GM12878 (cell line): ENCODE measurements at regions not wholly inside any gene's neighbourhood (a gene's known extent, or its start where the extent isn't known, plus 50 kb on each side); places are given as distances from the start of the nearest gene placed in this dataset.

Experiments
- ATAC-seq: fragments of 200-7000 bp; cut with Tn5 transposase; 3 replicates; pipeline ENCODE4 v1.9.1; 2020; ENCODE audit warnings: mild to moderate bottlenecking, moderate library complexity
- BruUV-seq: library from RNA; stranded (reverse); fragments of 400-500 nt; replicated peaks from 2 replicates; lab custom pipeline; 2021; lab: Mats Ljungman, UMichigan
- CTCF ChIA-PET: fragments of 300-600 bp; sonication (Branson Sonifier 250); formaldehyde crosslinking; extraction: SDS; loops from one replicate; lab custom pipeline; 2021; ENCODE audit warnings: inconsistent platforms; lab: Yijun Ruan, JAX
- POLR2A ChIA-PET: fragments of 350-600 bp; formaldehyde crosslinking; extraction: SDS; loops from one replicate; lab custom pipeline; 2021; ENCODE audit warnings: inconsistent platforms; lab: Charles Lee
- RAD21 ChIA-PET: fragments of 300-600 bp; sonication (Branson Sonifier 250); formaldehyde crosslinking; loops from one replicate; lab custom pipeline; 2023; ENCODE audit warnings: antibody characterized with exemption; ENCODE audit not compliant: unreplicated experiment; lab: Charles Lee
- SMC1A ChIA-PET: fragments of 300-600 bp; sonication (Branson Sonifier 250); formaldehyde crosslinking; loops from one replicate; lab custom pipeline; 2023; ENCODE audit not compliant: unreplicated experiment, uncharacterized antibody; lab: Charles Lee
- DNase-seq: peaks from one replicate; pipeline ENCODE4 v3.0.0-alpha.2; 2011; ENCODE audit warnings: low read depth, low spot score
- FAIRE-seq: peaks from 3 replicates; lab custom pipeline; 2011; peaks lifted over from hg19 to GRCh38; lab: Jason Lieb, UNC
- H2AFZ ChIP-seq: 2 replicates; pipeline ENCODE4 v1.6.0; 2011; ENCODE audit warnings: low read depth, low read length, control low read depth; ENCODE audit not compliant: control insufficient read depth
- H3K27ac ChIP-seq: 2 replicates; pipeline ENCODE4 v1.5.1; 2011; ENCODE audit warnings: control low read depth; ENCODE audit not compliant: control insufficient read depth, insufficient read depth
- H3K27me3 ChIP-seq, 2 experiments: replicated peaks in 1 of 2; 2 replicates each; pipeline versions ENCODE4 v1.6.0 to v1.6.1; 2011; ENCODE audit warnings: low read length in 1 of 2; ENCODE audit not compliant: control insufficient read depth in 2 of 2, insufficient read depth in 2 of 2
- H3K36me3 ChIP-seq, 2 experiments: 2 replicates each; pipeline ENCODE4 v1.5.1; 2011; ENCODE audit warnings: low read length in 1 of 2; ENCODE audit not compliant: control insufficient read depth in 2 of 2, insufficient read depth in 2 of 2
- H3K4me1 ChIP-seq: 2 replicates; pipeline ENCODE4 v1.6.1; 2011; ENCODE audit warnings: mild to moderate bottlenecking, low read length, moderate library complexity, mixed read lengths; ENCODE audit not compliant: control insufficient read depth, insufficient read depth
- H3K4me2 ChIP-seq: 2 replicates; pipeline ENCODE4 v1.6.0; 2011; ENCODE audit warnings: control low read depth; ENCODE audit not compliant: control insufficient read depth, insufficient read depth
- H3K4me3 ChIP-seq: fragments of 200-600 bp; sonication (generic); 2 replicates; pipeline ENCODE4 v1.5.1; 2016
- H3K79me2 ChIP-seq: 2 replicates; pipeline ENCODE4 v1.6.0; 2011; ENCODE audit warnings: low read length; ENCODE audit not compliant: control insufficient read depth, insufficient read depth
- H3K9ac ChIP-seq: 2 replicates; pipeline ENCODE4 v1.8.0; 2011; ENCODE audit warnings: low read length, control low read depth, mixed read lengths; ENCODE audit not compliant: control insufficient read depth, insufficient read depth
- H3K9me3 ChIP-seq: replicated peaks from 3 replicates; pipeline ENCODE4 v1.5.1; 2011; ENCODE audit warnings: mild to moderate bottlenecking, low read length; ENCODE audit not compliant: control insufficient read depth, insufficient read depth
- H4K20me1 ChIP-seq: 2 replicates; pipeline ENCODE4 v1.6.0; 2011; ENCODE audit not compliant: control insufficient read depth, insufficient read depth
- BCL11A ChIP-seq: IDR thresholded peaks from 2 replicates; pipeline ENCODE4 v1.6.1; 2011; ENCODE audit warnings: low read depth, low read length
- CTCF ChIP-seq, 3 experiments: IDR thresholded peaks in 2 of 3; conservative IDR thresholded peaks in 1 of 3; 2 replicates each; pipeline ENCODE4 v1.5.1; 2011; ENCODE audit warnings: low read depth in 3 of 3, low read length in 3 of 3, mild to moderate bottlenecking in 3 of 3, control low read depth in 2 of 3, moderate library complexity in 2 of 3, inconsistent platforms in 1 of 3, mixed read lengths in 1 of 3; ENCODE audit not compliant: control insufficient read depth in 2 of 3, insufficient read depth in 1 of 3; ENCODE audit errors: extremely low read depth in 1 of 3
- IKZF2 ChIP-seq, 2 experiments: fragments of 450-650 bp; IDR thresholded peaks; 2 replicates each; pipeline ENCODE4 v1.6.1; 2017; ENCODE audit warnings: mild to moderate bottlenecking in 2 of 2, moderate library complexity in 2 of 2
- MTA2 ChIP-seq: fragments of 450-650 bp; IDR thresholded peaks from 2 replicates; pipeline ENCODE4 v1.6.1; 2016; ENCODE audit warnings: low read depth, mild to moderate bottlenecking, moderate library complexity
- NBN ChIP-seq: fragments of 450-650 bp; IDR thresholded peaks from 2 replicates; pipeline ENCODE4 v1.6.1; 2016
- NRF1 ChIP-seq: conservative IDR thresholded peaks from 2 replicates; pipeline ENCODE4 v1.6.1; 2011; ENCODE audit warnings: mild to moderate bottlenecking, low read depth, low read length, improper control_type of control experiment
- REST ChIP-seq: IDR thresholded peaks from 2 replicates; pipeline ENCODE4 v1.6.1; 2012; ENCODE audit warnings: mild to moderate bottlenecking, low read depth, low read length
- SMAD5 ChIP-seq: IDR thresholded peaks from 2 replicates; pipeline ENCODE4 v1.6.1; 2016; ENCODE audit warnings: antibody characterized with exemption, low read depth
- SUZ12 ChIP-seq: fragments of 200-600 bp; sonication (generic); IDR thresholded peaks from one replicate; pipeline ENCODE4 v1.6.1; 2018; ENCODE audit warnings: antibody characterized with exemption, mild to moderate bottlenecking; ENCODE audit not compliant: unreplicated experiment
- TCF3 ChIP-seq: IDR thresholded peaks from 2 replicates; pipeline ENCODE4 v1.6.1; 2012; ENCODE audit warnings: low read depth, mild to moderate bottlenecking, low read length, borderline replicate concordance; ENCODE audit not compliant: insufficient read depth
- USF2 ChIP-seq: IDR thresholded peaks from 2 replicates; pipeline ENCODE4 v1.6.1; 2011; ENCODE audit warnings: low read depth, low read length, improper control_type of control experiment, borderline replicate concordance
- WGBS: methylation state at CpG from one replicate; pipeline ENCODE4 v1.1.6; 2016; ENCODE audit warnings: low lambda C conversion rate; ENCODE audit not compliant: insufficient replicate concordance, insufficient coverage; ENCODE audit errors: missing lambda C conversion rate; 5-methylcytosine and 5-hydroxymethylcytosine counted together
- in situ Hi-C: fragments of 300-500 bp; cut with MboI; formaldehyde crosslinking; loops from 9 replicates; pipeline ENCODE4 v1.14.3; 2018; ENCODE audit warnings: mixed read lengths
- intact Hi-C: fragments of 100-400 bp; cut with micrococcal nuclease; formaldehyde crosslinking; loops from one replicate; pipeline ENCODE4 v1.14.2; 2022; ENCODE audit not compliant: unreplicated experiment

DNA sequence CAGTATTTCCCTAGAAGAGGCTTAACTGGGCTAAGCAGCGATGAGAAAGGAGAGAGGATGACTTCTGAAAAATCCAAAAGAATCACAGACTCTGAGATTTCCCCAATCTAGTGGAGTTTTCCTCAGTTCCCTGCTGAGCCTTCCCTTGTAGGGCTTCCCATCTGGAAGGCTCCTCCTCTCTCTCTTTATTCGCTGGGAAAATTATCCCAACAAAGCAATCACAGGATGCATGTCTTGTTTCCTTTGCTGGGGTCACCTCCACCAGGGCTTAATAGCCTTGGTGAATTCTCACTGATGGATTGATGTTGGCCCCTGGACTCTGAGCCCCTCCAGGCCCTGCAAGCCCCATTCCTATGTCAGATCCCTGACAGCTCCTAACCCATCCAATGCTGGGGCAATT lies 69.8 kb upstream of the MAFB start:
- no peak overlapping the region for H3K4me3 ChIP-seq
- no peak overlapping the region for H3K4me2 ChIP-seq
- WGBS: 59% methylated on average over 2 of the region's 2 CpGs
- ChIA-PET CTCF (no interaction called here), POLR2A (no interaction called here), SMC1A (no interaction called here), RAD21 (no interaction called here)
- H3K9ac ChIP-seq: no peak overlapping the region
- no peak overlapping the region for H3K27ac ChIP-seq
- H3K4me1 ChIP-seq: no peaks in the 10 kb centered on the region
- in situ Hi-C loops: no loop called here
- DNase-seq (no peak), ATAC-seq (no peak), FAIRE-seq (no peak)
- TF ChIP-seq IKZF2 (IDR thresholded peaks at IDR 0.05) (no peak), NRF1 (no peak), NBN (no peak), SMAD5 (no peak)
- intact Hi-C loops: no loop called here
- no peaks in the 10 kb centered on the region for H3K9me3 ChIP-seq
- no peaks in the 10 kb centered on the region for H3K36me3 ChIP-seq
- H3K27me3 ChIP-seq: no peaks in the 10 kb centered on the region; a peak in 1 of 4 replicates
- H3K79me2 ChIP-seq: no peaks in the 10 kb centered on the region
- BruUV-seq: no TSS peak
- H2AFZ ChIP-seq: no peak overlapping the region
- H4K20me1 ChIP-seq: no peaks in the 10 kb centered on the region

DNA sequence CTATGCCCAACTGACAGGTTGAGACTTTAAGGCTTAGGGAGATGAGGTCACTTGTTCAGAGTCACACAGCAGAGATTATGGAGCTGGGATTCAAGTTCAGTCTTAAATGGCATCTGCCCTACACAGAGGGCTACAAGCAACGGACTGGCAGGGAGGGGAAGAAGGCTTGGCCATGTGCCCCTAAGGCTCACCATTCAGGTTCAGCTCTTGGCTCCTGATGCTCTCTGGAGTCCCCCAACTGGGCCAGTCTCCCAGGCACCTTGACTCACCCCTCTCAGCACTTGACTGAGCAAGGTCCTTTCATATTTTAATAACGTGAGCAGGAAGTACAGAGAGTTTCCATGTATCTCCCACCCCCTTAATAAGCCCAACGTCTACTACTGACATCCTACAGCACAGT lies 71.4 kb upstream of the MAFB start:
- ATAC-seq: no peak
- SMC1A ChIA-PET: no interaction called here
- H3K27me3 ChIP-seq: peaks cover 2 to 3% of the 10 kb centered on the region in 2 experiments; a peak in 2 of 4 replicates
- no peaks in the 10 kb centered on the region for H3K4me1 ChIP-seq
- H2AFZ ChIP-seq: no peak overlapping the region
- H3K79me2 ChIP-seq: no peaks in the 10 kb centered on the region
- CTCF ChIA-PET: interaction anchor here (0.5 to 1.4 kb wide), 3 partner anchors 19 to 208 kb away, joined by 3 to 4 read pairs (median 3); no protein-coding TSS in a partner anchor
- H3K4me3 ChIP-seq: no peak overlapping the region
- intact Hi-C loops: no loop called here
- FAIRE-seq: no peak
- H3K27ac ChIP-seq: no peak overlapping the region
- no peaks in the 10 kb centered on the region for H3K9me3 ChIP-seq
- no peak for DNase-seq
- no peak overlapping the region for H3K9ac ChIP-seq
- BruUV-seq: no TSS peak
- RAD21 ChIA-PET: no interaction called here
- H3K36me3 ChIP-seq: no peaks in the 10 kb centered on the region
- POLR2A ChIA-PET: no interaction called here
- H4K20me1 ChIP-seq: no peaks in the 10 kb centered on the region
- in situ Hi-C loops: no loop called here
- 7% methylated on average over 3 of the region's 3 CpGs for WGBS
- H3K4me2 ChIP-seq: no peak overlapping the region
- TF ChIP-seq MTA2 (no peak), REST (no peak), CTCF (IDR thresholded peaks at IDR 0.05 in 2 of 3, conservative IDR thresholded peaks at IDR 0.05 in 1 of 3; ENCODE audit: control insufficient read depth in 2 of 3, extremely low read depth in 1 of 3, insufficient read depth in 1 of 3, low read depth in 3 of 3, low read length in 3 of 3) (no peak), SUZ12 (no peak), TCF3 (no peak), BCL11A (no peak), USF2 (no peak)
